Esophagus squamous epithelium (tissue), 4 donors: ENCODE measurements at regions not wholly inside any gene's neighbourhood (a gene's known extent, or its start where the extent isn't known, plus 50 kb on each side); places are given as distances from the start of the nearest gene placed in this dataset.

Experiments used
- POLR2A ChIP-seq, 4 donors: fragments of 450-650 bp; IDR thresholded peaks; one replicate each; pipeline ENCODE4 v1.6.1; 2017; ENCODE audit warnings: antibody characterized with exemption in 4 of 4, mild to moderate bottlenecking in 4 of 4, moderate library complexity in 3 of 4
- TF ChIP-seq, protein P1 (sequence below), 6 experiments: fragments of 450-650 bp in 4 of 6; fragments of 200-600 bp in 2 of 6; sonication (generic) in 2 of 6; IDR thresholded peaks; one replicate each; pipeline ENCODE4 v1.5.1; 2016 to 2019; ENCODE audit warnings: antibody characterized with exemption in 6 of 6, mild to moderate bottlenecking in 4 of 6, moderate library complexity in 4 of 6

DNA sequence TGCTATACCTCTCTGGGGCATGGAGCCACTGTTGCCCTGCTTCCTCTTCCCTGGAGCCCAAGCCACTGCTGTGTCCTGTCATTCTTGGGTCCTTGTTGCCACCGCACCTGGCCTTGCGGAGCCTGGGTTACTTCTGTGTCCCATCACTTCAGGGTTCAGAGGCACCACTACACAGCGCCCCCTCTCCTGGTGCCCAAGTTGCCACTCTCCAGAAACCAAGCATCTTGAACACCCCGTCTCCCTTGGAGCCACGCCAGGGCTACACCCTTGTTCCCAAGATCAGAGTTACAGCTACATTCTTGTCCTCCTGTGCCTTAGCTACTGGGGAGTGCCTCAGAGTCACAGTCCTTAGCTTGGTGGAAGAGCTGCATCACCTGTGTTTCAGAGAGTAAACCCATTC, 147.2 kb upstream of the CD180 start:
- TF ChIP-seq, protein P1, sequence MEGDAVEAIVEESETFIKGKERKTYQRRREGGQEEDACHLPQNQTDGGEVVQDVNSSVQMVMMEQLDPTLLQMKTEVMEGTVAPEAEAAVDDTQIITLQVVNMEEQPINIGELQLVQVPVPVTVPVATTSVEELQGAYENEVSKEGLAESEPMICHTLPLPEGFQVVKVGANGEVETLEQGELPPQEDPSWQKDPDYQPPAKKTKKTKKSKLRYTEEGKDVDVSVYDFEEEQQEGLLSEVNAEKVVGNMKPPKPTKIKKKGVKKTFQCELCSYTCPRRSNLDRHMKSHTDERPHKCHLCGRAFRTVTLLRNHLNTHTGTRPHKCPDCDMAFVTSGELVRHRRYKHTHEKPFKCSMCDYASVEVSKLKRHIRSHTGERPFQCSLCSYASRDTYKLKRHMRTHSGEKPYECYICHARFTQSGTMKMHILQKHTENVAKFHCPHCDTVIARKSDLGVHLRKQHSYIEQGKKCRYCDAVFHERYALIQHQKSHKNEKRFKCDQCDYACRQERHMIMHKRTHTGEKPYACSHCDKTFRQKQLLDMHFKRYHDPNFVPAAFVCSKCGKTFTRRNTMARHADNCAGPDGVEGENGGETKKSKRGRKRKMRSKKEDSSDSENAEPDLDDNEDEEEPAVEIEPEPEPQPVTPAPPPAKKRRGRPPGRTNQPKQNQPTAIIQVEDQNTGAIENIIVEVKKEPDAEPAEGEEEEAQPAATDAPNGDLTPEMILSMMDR (IDR thresholded peaks at IDR 0.05), result no peak
- TF ChIP-seq POLR2A (IDR thresholded peaks at IDR 0.05), result no peak
